Fibroblast of villous mesenchyme (primary cell): ENCODE measurements at regions not wholly inside any gene's neighbourhood (a gene's known extent, or its start where the extent isn't known, plus 50 kb on each side); places are given as distances from the start of the nearest gene placed in this dataset.

Experiments used
- DNase-seq: peaks from one replicate; pipeline ENCODE4 v3.0.0-alpha.2; 2010; ENCODE audit warnings: low read depth
- H3K4me3 ChIP-seq: 2 replicates; pipeline ENCODE4 v1.5.1; 2011; ENCODE audit warnings: low read depth, mild to moderate bottlenecking, low read length
- TF ChIP-seq, protein P1 (sequence below): IDR thresholded peaks from 2 replicates; pipeline ENCODE4 v1.5.1; 2012; ENCODE audit warnings: low read depth, mild to moderate bottlenecking, low read length; ENCODE audit not compliant: insufficient read depth

DNA sequence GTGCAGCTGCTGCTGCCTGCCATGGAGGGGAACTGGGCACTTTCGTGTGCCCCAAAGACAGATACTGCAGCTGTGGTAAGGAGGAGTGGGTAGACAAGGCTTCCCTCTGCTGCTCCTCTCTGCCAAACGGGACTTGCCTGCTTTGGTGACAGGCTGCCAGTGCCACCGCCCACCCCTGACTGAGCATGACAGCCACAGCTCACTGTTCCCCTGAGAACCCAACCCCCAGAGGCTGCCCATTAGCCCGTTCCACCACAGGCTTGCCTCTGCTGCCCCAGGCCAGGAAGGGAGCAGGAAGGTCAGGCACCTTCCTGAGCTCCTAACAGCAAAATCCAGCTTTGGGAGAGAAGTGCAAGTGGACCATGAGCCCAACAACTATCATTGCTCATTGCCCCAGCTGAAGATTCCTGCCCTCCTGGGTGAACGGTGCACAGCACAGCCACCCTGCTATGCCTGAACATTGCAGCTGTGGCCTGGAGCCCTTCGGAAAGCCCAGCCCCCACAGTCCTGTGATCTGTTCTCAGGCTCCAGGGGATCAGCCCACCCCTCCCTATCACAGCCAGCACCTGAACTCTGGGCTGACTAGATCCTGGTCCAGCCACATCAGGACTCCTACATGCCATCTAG is 58.7 kb upstream of the ANTXRL start:
- H3K4me3 ChIP-seq, result no peak overlapping the region
- TF ChIP-seq, protein P1, sequence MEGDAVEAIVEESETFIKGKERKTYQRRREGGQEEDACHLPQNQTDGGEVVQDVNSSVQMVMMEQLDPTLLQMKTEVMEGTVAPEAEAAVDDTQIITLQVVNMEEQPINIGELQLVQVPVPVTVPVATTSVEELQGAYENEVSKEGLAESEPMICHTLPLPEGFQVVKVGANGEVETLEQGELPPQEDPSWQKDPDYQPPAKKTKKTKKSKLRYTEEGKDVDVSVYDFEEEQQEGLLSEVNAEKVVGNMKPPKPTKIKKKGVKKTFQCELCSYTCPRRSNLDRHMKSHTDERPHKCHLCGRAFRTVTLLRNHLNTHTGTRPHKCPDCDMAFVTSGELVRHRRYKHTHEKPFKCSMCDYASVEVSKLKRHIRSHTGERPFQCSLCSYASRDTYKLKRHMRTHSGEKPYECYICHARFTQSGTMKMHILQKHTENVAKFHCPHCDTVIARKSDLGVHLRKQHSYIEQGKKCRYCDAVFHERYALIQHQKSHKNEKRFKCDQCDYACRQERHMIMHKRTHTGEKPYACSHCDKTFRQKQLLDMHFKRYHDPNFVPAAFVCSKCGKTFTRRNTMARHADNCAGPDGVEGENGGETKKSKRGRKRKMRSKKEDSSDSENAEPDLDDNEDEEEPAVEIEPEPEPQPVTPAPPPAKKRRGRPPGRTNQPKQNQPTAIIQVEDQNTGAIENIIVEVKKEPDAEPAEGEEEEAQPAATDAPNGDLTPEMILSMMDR, result no peak
- DNase-seq, result no peak

DNA sequence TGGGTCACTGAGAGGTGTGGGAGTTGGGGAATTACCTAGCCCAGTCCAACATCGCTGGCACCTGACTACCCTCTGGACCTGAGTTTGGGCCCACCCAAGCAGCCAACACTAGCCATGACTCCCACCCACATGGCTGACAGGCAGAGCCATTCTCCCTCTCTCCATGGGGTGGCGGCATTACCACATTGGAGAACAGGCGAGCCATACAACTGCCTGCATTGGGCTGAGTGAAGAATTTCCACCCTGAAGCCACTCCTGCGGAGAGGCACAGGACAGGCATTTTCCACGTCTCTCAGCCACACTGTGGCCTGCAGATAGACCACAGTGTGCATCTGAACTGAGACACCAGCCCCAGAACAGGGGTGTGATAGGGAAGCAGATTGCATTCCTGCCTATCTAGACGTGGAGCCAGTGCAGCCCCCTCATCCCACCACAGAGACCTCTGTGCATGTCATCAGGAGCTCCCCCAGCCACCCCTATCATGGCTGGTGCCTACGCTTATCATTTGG is 58.2 kb upstream of the ANTXRL start:
- DNase-seq, result peak; percentile 70
- H3K4me3 ChIP-seq, result no peak overlapping the region
- TF ChIP-seq, protein P1, result peak; percentile 95

DNA sequence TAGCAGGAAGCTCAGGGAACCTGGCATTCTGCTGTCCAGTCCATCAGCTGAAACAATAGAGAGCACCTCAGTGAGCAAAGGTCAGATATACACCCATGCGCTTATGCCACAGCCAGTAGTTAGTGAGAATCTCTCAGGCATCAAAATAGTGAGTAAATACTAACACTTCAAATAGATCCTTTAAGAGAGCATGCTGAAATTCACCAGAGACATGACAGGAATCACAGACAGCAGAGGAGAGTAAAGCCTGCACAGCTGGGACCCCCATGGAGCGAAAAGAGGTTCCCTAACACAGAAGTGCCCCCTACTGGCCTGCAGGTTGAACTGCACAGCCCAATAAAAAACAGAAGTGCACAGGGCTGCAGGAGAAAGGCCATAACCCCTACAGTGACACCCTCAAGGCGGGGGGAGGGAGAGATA is 57.6 kb upstream of the ANTXRL start:
- TF ChIP-seq, protein P1, result peak; percentile 77
- H3K4me3 ChIP-seq, result no peak overlapping the region
- DNase-seq, result no peak

DNA sequence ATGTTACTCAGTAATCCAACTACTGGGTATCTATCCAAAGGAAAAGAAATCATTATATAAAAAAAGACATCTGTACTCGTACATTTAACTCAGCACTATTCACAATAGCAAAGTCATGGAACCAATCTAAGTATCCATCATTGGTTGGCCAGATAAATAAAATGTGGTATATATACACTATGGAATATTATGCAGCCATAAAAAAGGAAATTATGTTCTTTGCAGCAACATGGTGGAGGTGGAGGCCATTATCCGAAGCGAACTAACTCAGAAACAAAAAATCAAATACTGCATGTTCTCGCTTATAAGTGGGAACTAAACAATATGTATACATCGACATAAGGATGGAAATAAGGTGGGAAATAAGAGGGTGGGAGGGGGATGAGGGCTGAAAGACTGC is 56.2 kb upstream of the ANTXRL start:
- no peak overlapping the region for H3K4me3 ChIP-seq
- no peak for DNase-seq
- TF ChIP-seq, protein P1, result no peak

DNA sequence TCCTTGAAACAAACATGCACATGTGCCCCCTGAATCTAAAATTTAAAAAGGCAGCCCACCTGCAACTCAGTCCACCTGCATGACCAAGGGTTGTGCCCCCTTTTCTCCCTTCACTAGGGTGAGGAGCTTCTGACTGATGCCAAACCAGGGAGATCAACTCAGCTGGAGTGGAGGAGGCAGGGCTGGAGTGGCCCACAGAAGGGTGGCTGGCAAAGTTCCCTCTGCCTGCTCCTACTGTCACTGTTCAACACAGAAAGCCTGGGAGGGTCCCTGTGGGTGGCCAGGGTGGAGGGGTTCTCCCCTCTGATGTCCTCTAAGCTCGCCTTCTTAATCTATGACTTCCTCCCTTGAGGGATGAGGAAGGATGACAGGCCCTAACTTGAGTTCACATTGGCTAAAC is 55.7 kb upstream of the ANTXRL start:
- no peak overlapping the region for H3K4me3 ChIP-seq
- TF ChIP-seq, protein P1, result no peak

DNA sequence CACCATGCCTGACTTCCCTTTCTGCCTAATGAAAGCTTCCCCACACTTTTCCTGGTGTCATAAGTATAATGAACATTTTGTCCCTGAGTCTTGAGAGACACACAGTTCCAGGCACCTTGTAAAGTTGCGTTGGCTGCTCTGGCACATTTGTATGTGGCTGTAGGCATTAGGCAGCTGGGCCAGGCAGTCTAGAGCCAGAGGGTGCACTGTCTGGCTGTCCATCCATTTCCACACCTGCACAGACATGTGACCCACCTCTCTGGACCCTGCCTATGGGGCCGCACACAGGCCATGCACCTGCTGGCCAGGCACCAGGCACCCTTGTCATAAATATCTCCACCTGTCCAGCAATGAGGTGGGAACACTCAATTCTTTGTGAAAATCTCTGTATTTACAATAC is 54.7 kb upstream of the ANTXRL start:
- no peak overlapping the region for H3K4me3 ChIP-seq
- TF ChIP-seq, protein P1, result no peak
- no peak for DNase-seq

More for the DNA sequence above, 55.7 kb upstream of the ANTXRL start:
- DNase-seq, result no peak

DNA sequence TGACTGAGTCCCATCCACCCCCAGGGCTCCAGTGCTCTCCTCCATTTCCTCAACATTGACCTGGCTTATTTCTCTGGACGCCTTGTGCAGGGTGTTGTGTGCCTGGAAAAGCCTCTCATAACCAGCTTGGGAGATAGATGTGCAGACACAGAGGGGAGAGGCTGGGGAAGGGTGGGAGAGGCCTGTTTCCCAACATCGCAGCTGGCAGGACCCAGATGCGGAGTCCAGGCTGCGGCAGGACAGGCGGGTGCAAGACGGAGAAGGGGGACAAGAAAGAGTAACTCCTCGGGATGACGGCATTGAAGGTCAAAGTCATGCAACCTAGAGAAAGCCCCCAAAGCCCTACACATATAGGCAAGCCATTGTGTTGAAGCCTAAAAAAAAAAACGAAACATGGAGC is 54.1 kb upstream of the ANTXRL start:
- TF ChIP-seq, protein P1, result no peak
- no peak overlapping the region for H3K4me3 ChIP-seq
- no peak for DNase-seq
